T-cell (primary cell): ENCODE measurements at regions not wholly inside any gene's neighbourhood (a gene's known extent, or its start where the extent isn't known, plus 50 kb on each side); places are given as distances from the start of the nearest gene placed in this dataset.

Experiments
- ATAC-seq, 4 experiments: fragments of 200-7000 bp in 3 of 4; fragments of 150-1000 bp in 1 of 4; cut with Tn5 transposase; replicated peaks in 1 of 4; 1 replicate in 3 of 4; 2 replicates in 1 of 4; pipeline ENCODE4 v1.10.0; 2021; ENCODE audit warnings: moderate library complexity in 3 of 4, mild to moderate bottlenecking in 2 of 4, moderate number of reproducible peaks in 1 of 4
- CTCF ChIA-PET, 2 donors: fragments of 300-600 bp; sonication (Branson Sonifier 250); formaldehyde crosslinking; loops; one replicate each; lab custom pipeline; 2022; ENCODE audit warnings: antibody characterized with exemption in 2 of 2; lab: Charles Lee
- POLR2A ChIA-PET, 2 donors: fragments of 300-600 bp; sonication (Branson Sonifier 250); formaldehyde crosslinking; loops; one replicate each; lab custom pipeline; 2022; ENCODE audit warnings: antibody characterized with exemption in 2 of 2; lab: Charles Lee
- DNase-seq, 35 experiments: peaks; one replicate each; pipeline versions ENCODE4 v3.0.0 to v3.0.0-alpha.2; 2013 to 2023
- H3K27ac ChIP-seq: one replicate; pipeline ENCODE4 v1.5.1; 2013; ENCODE audit warnings: low read length
- H3K27me3 ChIP-seq, 2 experiments: replicated peaks in 1 of 2; 1 replicate in 1 of 2; 2 replicates in 1 of 2; pipeline versions ENCODE4 v1.6.1 to v1.7.0; 2013; ENCODE audit warnings: low read length in 1 of 2, mixed read lengths in 1 of 2; ENCODE audit not compliant: control insufficient read depth in 2 of 2, insufficient read depth in 2 of 2; ENCODE audit errors: extremely low read depth in 1 of 2
- H3K36me3 ChIP-seq, 2 donors: 1 replicate in 1 of 2; 2 replicates in 1 of 2; pipeline versions ENCODE4 v1.6.1 to v1.7.0; 2013; ENCODE audit warnings: low read length in 1 of 2; ENCODE audit not compliant: control insufficient read depth in 2 of 2, insufficient read depth in 1 of 2; ENCODE audit errors: extremely low read depth in 1 of 2
- H3K4me1 ChIP-seq, 2 experiments: 1 replicate in 1 of 2; 2 replicates in 1 of 2; pipeline versions ENCODE4 v1.6.1 to v1.7.0; 2013; ENCODE audit warnings: low read length in 2 of 2, mixed read lengths in 1 of 2; ENCODE audit not compliant: insufficient read depth in 2 of 2, control insufficient read depth in 1 of 2; ENCODE audit errors: extremely low read depth in 1 of 2
- H3K4me3 ChIP-seq, 2 donors: 1 replicate in 1 of 2; 2 replicates in 1 of 2; pipeline versions ENCODE4 v1.5.1 to v1.7.0; 2013; ENCODE audit warnings: mild to moderate bottlenecking in 2 of 2, low read length in 1 of 2, moderate library complexity in 1 of 2; ENCODE audit not compliant: control insufficient read depth in 1 of 2; ENCODE audit errors: extremely low read depth in 1 of 2
- H3K9me3 ChIP-seq: 2 replicates; pipeline ENCODE4 v1.7.0; 2013
- H3K27ac Mint-ChIP-seq, 2 donors: one replicate each; pipeline ENCODE4 v1.8.0; 2020 to 2021; ENCODE audit warnings: mild to moderate bottlenecking in 2 of 2, mixed read lengths in 2 of 2
- H3K27me3 Mint-ChIP-seq, 2 donors: one replicate each; pipeline ENCODE4 v1.8.0; 2021 to 2022; ENCODE audit warnings: mixed read lengths in 2 of 2
- H3K36me3 Mint-ChIP-seq: one replicate; pipeline ENCODE4 v1.8.0; 2021; ENCODE audit warnings: mixed read lengths
- H3K4me1 Mint-ChIP-seq, 3 donors: one replicate each; pipeline ENCODE4 v1.8.0; 2020 to 2022; ENCODE audit warnings: mixed read lengths in 3 of 3, mild to moderate bottlenecking in 1 of 3
- H3K4me3 Mint-ChIP-seq, 3 donors: one replicate each; pipeline ENCODE4 v1.8.0; 2020 to 2022; ENCODE audit warnings: mild to moderate bottlenecking in 3 of 3, mixed read lengths in 3 of 3, moderate library complexity in 3 of 3
- H3K9me3 Mint-ChIP-seq, 3 donors: one replicate each; pipeline ENCODE4 v1.8.0; 2020 to 2022; ENCODE audit warnings: mixed read lengths in 3 of 3
- WGBS: methylation state at CpG from one replicate; pipeline ENCODE4 v1.1.5; 2013; ENCODE audit warnings: missing lambda C conversion rate; ENCODE audit not compliant: insufficient coverage; 5-methylcytosine and 5-hydroxymethylcytosine counted together

DNA sequence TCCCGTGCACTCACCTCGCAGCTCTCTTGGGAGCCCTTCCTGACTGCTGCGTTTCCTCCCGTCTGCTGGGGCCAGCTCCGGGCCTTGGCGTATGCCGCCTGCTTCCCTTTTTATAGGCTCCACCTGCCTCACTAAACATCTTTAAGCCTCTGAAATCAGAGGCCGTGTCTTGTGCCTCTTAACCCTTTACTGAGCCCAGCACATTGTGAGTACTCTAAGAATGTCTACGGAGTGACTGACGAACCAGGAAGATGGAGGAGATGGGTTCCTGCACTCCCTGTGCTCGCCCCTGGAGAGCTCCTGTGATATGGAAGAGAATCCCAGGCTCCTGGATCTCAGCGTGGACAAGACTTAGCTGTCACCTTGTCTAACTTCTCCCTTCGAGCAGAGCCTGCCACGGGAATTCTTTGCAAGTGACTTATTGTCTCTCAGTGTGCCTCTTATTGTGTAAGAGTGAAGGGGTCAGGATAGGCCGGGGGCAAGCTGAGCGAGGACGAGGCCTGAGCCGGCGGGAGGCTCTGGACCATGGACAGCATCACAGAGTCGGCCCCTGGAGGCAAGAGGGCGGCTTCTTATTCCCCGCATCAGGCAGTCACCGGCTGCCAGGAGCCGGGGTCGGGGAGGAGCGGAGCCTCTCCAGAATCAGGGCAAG, 70.9 kb upstream of the CCDC167 start:
- Histone ChIP-seq H3K27ac (no peak overlapping the region), H3K4me1 (peaks cover 4 to 11% of the 10 kb centered on the region in 2 experiments), H3K36me3 (no peaks in the 10 kb centered on the region), H3K27me3 (peaks cover 0 to 20% of the 10 kb centered on the region in 2 experiments), H3K9me3 (no peaks in the 10 kb centered on the region), H3K4me3 (no peak overlapping the region)
- no peak for ATAC-seq
- Mint-ChIP-seq H3K27me3 (peaks cover 0 to 6% of the 10 kb centered on the region in 2 donors), H3K36me3 (no peaks in the 10 kb centered on the region), H3K9me3 (no peaks in the 10 kb centered on the region), H3K4me3 (no peak overlapping the region), H3K4me1 (peaks cover 3 to 12% (median 12%) of the 10 kb centered on the region in 3 donors), H3K27ac (no peak overlapping the region)
- ChIA-PET CTCF (interaction anchor here (0.6 to 1.0 kb wide), 2 partner anchors 54 to 361 kb away, joined by 3 to 4 read pairs; no protein-coding TSS in a partner anchor), POLR2A (no interaction called here)
- 64% methylated on average over 19 of the region's 26 CpGs for WGBS
- no peak for DNase-seq

DNA sequence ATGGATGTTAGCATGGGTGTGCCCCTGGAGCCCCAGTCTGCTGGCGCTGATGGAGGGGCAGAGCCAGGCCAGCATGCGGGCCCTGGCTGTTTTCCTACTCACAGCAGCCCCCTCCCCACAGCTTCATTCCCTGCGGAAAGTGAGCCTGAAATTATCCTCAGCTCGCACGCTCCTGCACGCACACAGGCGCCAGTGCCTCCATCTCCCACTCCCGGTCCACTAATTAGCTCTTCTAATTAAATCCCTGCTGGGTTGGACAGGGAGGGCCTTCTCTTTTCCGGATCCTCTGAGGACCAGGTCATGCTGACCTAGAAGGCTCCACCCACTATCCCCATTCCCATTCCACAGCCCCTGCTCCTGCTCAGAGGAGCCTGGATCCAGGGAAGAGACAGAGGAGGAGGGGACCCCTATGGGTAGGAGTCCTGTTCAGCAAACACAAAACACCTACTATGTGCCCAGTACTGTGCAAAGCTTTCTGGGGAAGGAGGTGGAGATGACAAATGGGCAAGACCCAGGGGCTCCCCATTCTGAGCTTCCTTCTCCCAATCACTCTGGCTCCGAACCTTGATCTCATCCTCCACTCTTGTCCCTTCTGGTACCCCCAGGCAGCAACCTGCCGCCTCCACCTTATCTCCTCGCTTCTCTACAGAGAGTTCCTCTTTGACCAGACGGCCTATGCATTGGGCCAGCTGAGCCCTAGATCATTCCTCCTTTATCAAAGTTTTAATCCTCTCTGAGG, 70.2 kb upstream of the CCDC167 start:
- Histone ChIP-seq H3K9me3 (no peaks in the 10 kb centered on the region), H3K4me1 (peaks cover 4 to 14% of the 10 kb centered on the region in 2 experiments), H3K27me3 (peaks cover 0 to 23% of the 10 kb centered on the region in 2 experiments), H3K36me3 (no peaks in the 10 kb centered on the region), H3K27ac (no peak overlapping the region), H3K4me3 (no peak overlapping the region)
- H3K27me3 Mint-ChIP-seq, result peaks cover 0 to 6% of the 10 kb centered on the region in 2 donors
- no peak for DNase-seq
- POLR2A ChIA-PET, result no interaction called here
- no peak overlapping the region for H3K27ac Mint-ChIP-seq
- CTCF ChIA-PET, result interaction anchor here (0.5 to 1.0 kb wide), 2 partner anchors 54 to 70 kb away, joined by 3 to 6 read pairs; partner anchors contain the start of gene CCDC167 (in 1 of the 2)
- H3K9me3 Mint-ChIP-seq, result no peaks in the 10 kb centered on the region
- no peak overlapping the region for H3K4me3 Mint-ChIP-seq
- no peak for ATAC-seq
- WGBS, result 86% methylated on average over 3 of the region's 13 CpGs
- peaks cover 3 to 18% (median 13%) of the 10 kb centered on the region in 3 donors for H3K4me1 Mint-ChIP-seq
- H3K36me3 Mint-ChIP-seq, result no peaks in the 10 kb centered on the region

DNA sequence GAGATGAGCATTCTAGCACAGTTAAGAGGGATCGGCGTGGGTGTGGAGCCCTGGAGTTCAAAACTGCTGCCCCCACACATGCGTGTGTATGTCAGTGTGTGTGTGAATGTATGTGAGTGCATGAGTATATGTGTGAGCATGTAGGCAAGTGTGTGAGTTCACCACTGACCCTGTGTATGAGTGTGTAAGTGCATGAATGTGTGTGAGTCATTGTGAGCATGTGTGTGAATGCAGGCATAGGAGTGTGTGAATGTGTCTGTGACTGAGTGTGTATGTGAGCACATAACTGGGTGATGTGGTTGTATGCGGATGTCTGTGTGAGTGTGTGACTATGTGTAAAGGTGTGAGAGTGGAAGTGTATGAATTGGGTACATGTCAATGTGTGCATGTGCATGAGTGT, 69.6 kb upstream of the CCDC167 start:
- ATAC-seq, result no peak
- H3K27ac Mint-ChIP-seq, result no peak overlapping the region
- H3K36me3 Mint-ChIP-seq, result no peaks in the 10 kb centered on the region
- peaks cover 3 to 18% (median 16%) of the 10 kb centered on the region in 3 donors for H3K4me1 Mint-ChIP-seq
- Histone ChIP-seq H3K27me3 (peaks cover 0 to 23% of the 10 kb centered on the region in 2 experiments), H3K4me3 (no peak overlapping the region), H3K4me1 (peaks cover 4 to 14% of the 10 kb centered on the region in 2 experiments), H3K9me3 (no peaks in the 10 kb centered on the region), H3K36me3 (no peaks in the 10 kb centered on the region), H3K27ac (no peak overlapping the region)
- peaks cover 0 to 6% of the 10 kb centered on the region in 2 donors for H3K27me3 Mint-ChIP-seq
- 88% methylated on average over 4 of the region's 4 CpGs for WGBS
- ChIA-PET CTCF (interaction anchor here in 1 of 2 donors (0.5 kb wide), 1 partner anchor 69 kb away, joined by 6 read pairs; the partner anchor contains the start of gene CCDC167), POLR2A (no interaction called here)
- no peaks in the 10 kb centered on the region for H3K9me3 Mint-ChIP-seq
- DNase-seq, result no peak
- H3K4me3 Mint-ChIP-seq, result no peak overlapping the region

DNA sequence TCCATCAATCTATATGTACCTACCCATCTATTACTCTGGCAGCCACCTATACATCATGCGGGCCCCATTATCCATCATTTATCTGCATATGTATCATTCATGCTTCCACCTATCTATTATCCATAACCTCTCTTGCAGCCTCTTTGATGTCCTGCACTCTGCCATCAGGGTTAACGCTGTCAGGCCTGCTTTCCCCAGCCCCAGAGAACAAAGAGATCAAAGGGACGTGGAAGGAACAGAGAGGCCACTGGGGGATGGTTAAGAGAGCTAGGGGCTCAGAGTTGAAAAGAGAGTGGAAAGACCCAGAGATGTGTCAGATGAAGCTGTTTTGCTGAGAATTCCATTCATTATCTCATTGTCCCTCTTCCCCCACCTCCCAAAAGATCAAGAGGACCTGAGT, 67.3 kb upstream of the CCDC167 start:
- H3K27ac Mint-ChIP-seq, result no peak overlapping the region
- Histone ChIP-seq H3K4me3 (no peak overlapping the region), H3K36me3 (no peaks in the 10 kb centered on the region), H3K27me3 (peaks cover 0 to 17% of the 10 kb centered on the region in 2 experiments), H3K9me3 (no peaks in the 10 kb centered on the region), H3K4me1 (peaks cover 4 to 14% of the 10 kb centered on the region in 2 experiments), H3K27ac (no peak overlapping the region)
- no peaks in the 10 kb centered on the region for H3K9me3 Mint-ChIP-seq
- H3K36me3 Mint-ChIP-seq, result no peaks in the 10 kb centered on the region
- no peak for ATAC-seq
- peak overlapping the region in 1 of 3 donors; percentile 65 for H3K4me3 Mint-ChIP-seq
- CTCF ChIA-PET, result interaction anchor here (1.8 to 3.8 kb wide), 2 partner anchors 82 kb away, joined by 8 to 10 read pairs; no protein-coding TSS in a partner anchor
- POLR2A ChIA-PET, result no interaction called here
- DNase-seq, result no peak
- H3K4me1 Mint-ChIP-seq, result peaks cover 3 to 18% (median 16%) of the 10 kb centered on the region in 3 donors
- WGBS, result 89% methylated on average over 1 of the region's 3 CpGs
- H3K27me3 Mint-ChIP-seq, result peaks cover 0 to 6% of the 10 kb centered on the region in 2 donors

DNA sequence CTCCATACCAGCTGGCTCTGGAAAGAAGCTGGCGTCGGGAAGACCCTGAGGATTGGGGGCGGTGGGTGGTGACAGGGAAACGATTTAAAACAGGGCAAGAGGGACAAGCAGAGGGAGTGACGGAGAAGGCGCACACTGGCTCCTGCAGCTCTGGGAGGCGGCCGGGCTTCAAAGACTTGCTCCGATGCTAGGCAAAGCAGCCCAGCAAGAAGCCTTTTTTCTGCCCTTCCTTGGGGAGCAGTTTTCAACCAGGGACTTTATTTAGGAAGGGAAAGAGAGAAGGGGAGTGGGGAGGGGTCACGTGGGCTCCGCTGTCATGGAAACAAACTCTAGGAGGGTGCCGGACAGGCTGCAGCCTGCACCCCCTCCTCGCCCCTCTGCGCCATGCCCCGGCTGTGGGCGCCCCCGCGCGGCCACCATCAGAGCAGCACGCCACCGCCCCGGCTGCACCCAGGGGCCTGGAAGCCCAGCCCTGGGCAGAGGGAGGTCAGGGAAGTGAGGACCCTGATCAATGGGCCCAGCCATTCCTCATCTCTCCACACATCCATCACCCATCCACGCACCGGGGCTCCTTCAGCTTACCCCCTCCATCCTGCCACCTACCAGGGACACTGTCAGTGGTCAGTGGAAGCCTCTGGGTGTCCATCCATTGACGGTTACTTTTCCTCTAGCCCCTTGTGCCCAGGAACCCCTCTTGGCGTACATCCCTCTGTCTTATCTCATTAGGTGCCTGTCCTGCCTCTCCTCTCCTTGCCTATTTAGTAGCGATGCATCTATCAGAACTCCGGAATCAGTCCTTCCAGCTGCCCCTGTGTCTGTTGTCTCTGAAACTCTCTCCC, 66.6 kb upstream of the CCDC167 start:
- Histone ChIP-seq H3K36me3 (no peaks in the 10 kb centered on the region), H3K27ac (no peak overlapping the region), H3K9me3 (no peaks in the 10 kb centered on the region), H3K4me1 (peaks cover 4 to 14% of the 10 kb centered on the region in 2 experiments), H3K27me3 (peaks cover 0 to 17% of the 10 kb centered on the region in 2 experiments), H3K4me3 (peak overlapping the region; percentile 37 to 67)
- peaks cover 0 to 6% of the 10 kb centered on the region in 2 donors for H3K27me3 Mint-ChIP-seq
- 35% methylated on average over 13 of the region's 28 CpGs for WGBS
- H3K4me1 Mint-ChIP-seq, result peaks cover 3 to 18% (median 16%) of the 10 kb centered on the region in 3 donors
- DNase-seq, result peak; percentile 22 to 82 (median 64)
- H3K36me3 Mint-ChIP-seq, result no peaks in the 10 kb centered on the region
- POLR2A ChIA-PET, result interaction anchor here (0.6 to 1.0 kb wide), 2 partner anchors 65 to 301 kb away, joined by 3 to 5 read pairs; no protein-coding TSS in a partner anchor
- peak; percentile 89 to 97 (median 94) for ATAC-seq
- CTCF ChIA-PET, result interaction anchor here (0.6 to 3.8 kb wide), 10 partner anchors 10 to 81 kb away, joined by 3 to 10 read pairs (median 6); no protein-coding TSS in a partner anchor
- no peaks in the 10 kb centered on the region for H3K9me3 Mint-ChIP-seq
- no peak overlapping the region for H3K27ac Mint-ChIP-seq
- peak overlapping the region in 2 of 3 donors; percentile 34 to 65 for H3K4me3 Mint-ChIP-seq
